ENCODE measurements at regions not wholly inside any gene's neighbourhood (a gene's known extent, or its start where the extent isn't known, plus 50 kb on each side); places are given as distances from the start of the nearest gene placed in this dataset.

DNA sequence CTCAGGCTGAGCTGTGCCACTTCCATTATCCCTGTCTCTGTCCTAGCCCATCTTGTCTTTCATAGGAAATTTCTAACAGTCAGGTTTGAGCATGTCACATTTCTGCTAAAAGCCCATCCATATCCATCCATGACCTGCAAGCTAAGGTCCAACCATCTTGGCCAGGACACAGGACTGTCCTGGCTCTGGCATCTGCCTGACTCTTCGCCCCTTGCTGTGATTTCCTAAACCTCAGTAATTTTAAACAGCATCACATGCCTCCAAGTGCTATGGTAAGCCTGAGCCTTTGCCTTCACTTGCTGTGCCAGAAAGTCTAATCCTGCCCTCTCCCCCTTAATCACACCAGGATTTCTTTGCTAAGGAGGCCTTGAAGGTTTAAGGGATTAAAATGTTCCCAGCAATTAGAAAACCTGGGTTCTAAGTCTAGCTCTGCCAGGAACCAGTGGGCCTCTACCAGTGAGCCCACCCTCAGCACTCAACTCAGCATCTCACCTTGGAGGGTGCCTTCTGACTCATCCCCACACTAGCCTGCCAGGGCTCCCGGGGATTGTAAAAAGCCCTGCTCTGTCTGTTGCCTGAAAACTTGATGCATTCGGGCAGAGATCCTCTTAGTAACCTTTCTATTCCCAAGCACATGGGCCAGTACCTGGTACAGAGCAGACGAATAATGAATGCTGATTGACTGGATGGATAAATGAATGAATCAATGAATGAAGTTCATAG lies 411.0 kb downstream of the LRATD1 start:
- Histone ChIP-seq H3K27me3 (peaks cover 8% of the 10 kb centered on the region), H3K27ac (no peak overlapping the region), H3K4me1 (ENCODE audit: control insufficient read depth in 1 of 2, insufficient read depth in 1 of 2, low read depth in 1 of 2, low read length in 1 of 2) (no peaks in the 10 kb centered on the region), H3K36me3 (no peaks in the 10 kb centered on the region), H3K4me3 (ENCODE audit: low read depth in 1 of 2, low read length in 1 of 2) (no peak overlapping the region), H3K9me3 (no peaks in the 10 kb centered on the region)
- TF ChIP-seq CTCF (IDR thresholded peaks at IDR 0.05) = no peak

GRCh38 chr2:15045054-15045453 lies 412.5 kb downstream of the LRATD1 start:
- Histone ChIP-seq H3K27me3 (peaks cover 8% of the 10 kb centered on the region), H3K4me1 (ENCODE audit: control insufficient read depth in 1 of 2, insufficient read depth in 1 of 2, low read depth in 1 of 2, low read length in 1 of 2) (no peaks in the 10 kb centered on the region), H3K4me3 (ENCODE audit: low read depth in 1 of 2, low read length in 1 of 2) (no peak overlapping the region), H3K9me3 (no peaks in the 10 kb centered on the region), H3K36me3 (no peaks in the 10 kb centered on the region), H3K27ac (no peak overlapping the region)
- no peak for TF ChIP-seq CTCF (IDR thresholded peaks at IDR 0.05)

DNA sequence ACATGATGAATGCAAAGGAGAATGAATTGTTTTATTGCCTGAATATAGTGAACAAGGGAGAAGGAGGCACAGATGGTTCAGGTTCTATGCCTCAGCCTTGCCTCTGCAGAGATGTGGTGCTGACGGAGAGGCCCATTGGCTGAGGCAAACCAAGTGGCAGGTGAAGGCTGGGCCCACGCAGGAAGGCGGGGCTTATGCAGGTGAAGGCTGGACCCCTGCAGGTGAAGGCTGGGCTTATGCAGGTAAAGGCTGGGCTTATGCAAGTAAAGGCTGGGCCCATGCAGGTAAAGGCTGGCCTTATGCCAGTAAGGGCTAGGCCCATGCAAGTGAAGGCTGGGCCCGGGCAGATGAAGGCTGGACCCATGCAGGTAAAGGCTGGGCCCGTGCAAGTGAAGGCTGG lies 414.7 kb downstream of the LRATD1 start:
- H3K4me3 ChIP-seq (ENCODE audit: low read depth in 1 of 2, low read length in 1 of 2) = no peak overlapping the region
- H3K4me1 ChIP-seq (ENCODE audit: control insufficient read depth in 1 of 2, insufficient read depth in 1 of 2, low read depth in 1 of 2, low read length in 1 of 2) = no peaks in the 10 kb centered on the region
- no peaks in the 10 kb centered on the region for H3K36me3 ChIP-seq
- no peak overlapping the region for H3K27ac ChIP-seq
- H3K27me3 ChIP-seq = peaks cover 8% of the 10 kb centered on the region
- TF ChIP-seq CTCF (IDR thresholded peaks at IDR 0.05) = no peak
- no peaks in the 10 kb centered on the region for H3K9me3 ChIP-seq

GRCh38 chr2:15048000-15048399 lies 415.5 kb downstream of the LRATD1 start:
- H3K9me3 ChIP-seq = no peaks in the 10 kb centered on the region
- H3K4me3 ChIP-seq (ENCODE audit: low read depth in 1 of 2, low read length in 1 of 2) = no peak overlapping the region
- no peak overlapping the region for H3K27ac ChIP-seq
- H3K27me3 ChIP-seq = peaks cover 10% of the 10 kb centered on the region
- no peaks in the 10 kb centered on the region for H3K4me1 ChIP-seq (ENCODE audit: control insufficient read depth in 1 of 2, insufficient read depth in 1 of 2, low read depth in 1 of 2, low read length in 1 of 2)
- no peaks in the 10 kb centered on the region for H3K36me3 ChIP-seq
- TF ChIP-seq CTCF (IDR thresholded peaks at IDR 0.05) = no peak

- Histone ChIP-seq H3K27ac (no peak overlapping the region), H3K9me3 (no peaks in the 10 kb centered on the region), H3K4me3 (ENCODE audit: low read depth in 1 of 2, low read length in 1 of 2) (no peak overlapping the region), H3K36me3 (no peaks in the 10 kb centered on the region), H3K27me3 (peaks cover 21% of the 10 kb centered on the region), H3K4me1 (ENCODE audit: control insufficient read depth in 1 of 2, insufficient read depth in 1 of 2, low read depth in 1 of 2, low read length in 1 of 2) (no peaks in the 10 kb centered on the region)
- no peak for TF ChIP-seq CTCF (IDR thresholded peaks at IDR 0.05)
These were observed 416.8 kb downstream of the LRATD1 start for GRCh38 chr2:15049096-15049993.
